Inflammatory macrophage (primary cell): ENCODE measurements at regions not wholly inside any gene's neighbourhood (a gene's known extent, or its start where the extent isn't known, plus 50 kb on each side); places are given as distances from the start of the nearest gene placed in this dataset.

Source experiments
- DNase-seq, 2 donors: peaks; one replicate each; pipeline ENCODE4 v3.0.0-alpha.2; 2020 to 2022

GRCh38 chr15:94769089-94769488, 537.7 kb downstream of the MCTP2 start:
- no peak for DNase-seq

DNA sequence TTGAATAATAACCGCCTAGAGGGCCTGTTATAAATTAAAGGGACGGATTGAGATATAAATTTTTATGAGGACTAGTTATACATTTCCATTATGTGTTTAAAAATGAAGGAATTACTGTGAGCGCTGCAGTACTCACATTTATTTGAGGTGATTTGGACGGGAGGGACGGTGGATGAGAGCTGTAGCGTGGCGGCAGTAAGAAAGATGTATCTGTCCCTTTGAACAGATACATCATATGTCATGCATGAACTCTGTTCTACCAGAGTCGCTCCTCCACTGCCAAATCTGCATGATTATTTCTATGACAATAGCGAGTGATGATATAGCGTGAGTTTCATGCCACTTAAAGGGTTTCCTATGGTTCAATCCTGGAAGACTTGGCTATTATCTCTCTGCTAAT, 538.8 kb downstream of the MCTP2 start:
- no peak for DNase-seq

GRCh38 chr15:94777037-94777436, 545.7 kb downstream of the MCTP2 start:
- no peak for DNase-seq

GRCh38 chr15:94778840-94779239, 547.5 kb downstream of the MCTP2 start:
- DNase-seq = no peak

- DNase-seq = no peak
These were observed 548.8 kb downstream of the MCTP2 start for GRCh38 chr15:94780166-94780565.

GRCh38 chr15:94785091-94785490, 553.7 kb downstream of the MCTP2 start:
- no peak for DNase-seq

GRCh38 chr15:94791008-94791407, 559.6 kb downstream of the MCTP2 start:
- DNase-seq = no peak

GRCh38 chr15:94791510-94791909, 560.1 kb downstream of the MCTP2 start:
- no peak for DNase-seq

GRCh38 chr15:94792196-94792595, 560.8 kb downstream of the MCTP2 start:
- DNase-seq = no peak

DNA sequence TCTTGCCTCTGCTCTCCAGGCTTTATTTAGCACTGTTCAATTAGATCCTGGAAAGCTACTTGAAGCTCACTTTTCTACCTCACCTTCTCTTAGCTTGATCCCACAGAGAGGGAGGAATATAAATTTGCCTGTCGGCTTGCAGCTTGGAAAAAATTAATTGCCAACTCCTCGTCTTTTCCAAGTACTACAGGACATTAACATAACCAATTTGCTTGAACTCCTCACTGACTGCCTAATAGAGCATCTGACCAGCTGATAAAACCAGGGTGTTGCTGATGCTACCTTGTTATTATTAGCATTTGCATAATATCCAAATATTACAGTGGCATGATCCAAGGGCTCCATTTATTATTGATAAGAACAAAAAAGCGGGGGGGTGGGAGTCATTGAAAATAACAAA, 561.8 kb downstream of the MCTP2 start:
- no peak for DNase-seq

- DNase-seq = no peak
These were observed 562.3 kb downstream of the MCTP2 start for GRCh38 chr15:94793641-94794040.

DNA sequence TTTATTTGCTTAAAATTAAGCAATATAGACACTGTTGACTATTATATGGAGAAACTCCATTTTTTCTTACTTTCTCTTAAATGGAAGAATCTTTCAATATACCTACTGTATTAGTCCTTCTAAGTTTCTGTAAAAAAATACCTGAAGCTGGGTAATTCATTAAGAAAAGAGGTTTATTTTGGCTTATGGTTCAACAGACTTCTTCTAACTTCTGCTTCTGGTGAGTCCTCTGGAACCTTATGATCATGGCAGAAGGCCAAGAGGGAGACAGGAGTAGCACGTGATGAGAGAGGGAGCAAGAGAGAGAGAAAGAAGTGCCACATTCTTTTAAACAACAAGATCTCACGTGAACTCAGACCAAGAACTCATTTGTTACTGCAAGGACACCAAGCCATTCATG, 573.3 kb downstream of the MCTP2 start:
- DNase-seq = no peak

- no peak for DNase-seq
These were observed 583.9 kb downstream of the MCTP2 start for GRCh38 chr15:94815110-94815731.

DNA sequence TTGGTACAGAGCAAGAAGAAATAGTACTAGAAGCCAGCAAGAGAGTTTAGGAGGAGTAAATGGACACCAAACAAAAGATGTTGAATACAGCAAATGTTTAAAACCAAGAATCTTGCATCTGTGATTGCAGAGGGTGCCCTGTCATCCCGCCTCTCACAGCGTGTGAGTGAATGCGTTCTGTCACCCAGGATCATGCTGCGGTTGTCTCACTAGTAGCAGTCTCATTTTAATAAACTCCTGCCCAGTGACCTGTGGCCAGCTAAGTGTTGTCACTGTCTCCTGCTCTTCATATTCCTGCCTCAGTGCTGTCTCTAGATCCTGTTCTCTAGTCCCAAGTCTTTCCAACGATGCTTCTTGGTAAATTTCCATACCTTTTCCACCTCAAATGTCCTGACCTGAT, 584.6 kb downstream of the MCTP2 start:
- no peak for DNase-seq

DNA sequence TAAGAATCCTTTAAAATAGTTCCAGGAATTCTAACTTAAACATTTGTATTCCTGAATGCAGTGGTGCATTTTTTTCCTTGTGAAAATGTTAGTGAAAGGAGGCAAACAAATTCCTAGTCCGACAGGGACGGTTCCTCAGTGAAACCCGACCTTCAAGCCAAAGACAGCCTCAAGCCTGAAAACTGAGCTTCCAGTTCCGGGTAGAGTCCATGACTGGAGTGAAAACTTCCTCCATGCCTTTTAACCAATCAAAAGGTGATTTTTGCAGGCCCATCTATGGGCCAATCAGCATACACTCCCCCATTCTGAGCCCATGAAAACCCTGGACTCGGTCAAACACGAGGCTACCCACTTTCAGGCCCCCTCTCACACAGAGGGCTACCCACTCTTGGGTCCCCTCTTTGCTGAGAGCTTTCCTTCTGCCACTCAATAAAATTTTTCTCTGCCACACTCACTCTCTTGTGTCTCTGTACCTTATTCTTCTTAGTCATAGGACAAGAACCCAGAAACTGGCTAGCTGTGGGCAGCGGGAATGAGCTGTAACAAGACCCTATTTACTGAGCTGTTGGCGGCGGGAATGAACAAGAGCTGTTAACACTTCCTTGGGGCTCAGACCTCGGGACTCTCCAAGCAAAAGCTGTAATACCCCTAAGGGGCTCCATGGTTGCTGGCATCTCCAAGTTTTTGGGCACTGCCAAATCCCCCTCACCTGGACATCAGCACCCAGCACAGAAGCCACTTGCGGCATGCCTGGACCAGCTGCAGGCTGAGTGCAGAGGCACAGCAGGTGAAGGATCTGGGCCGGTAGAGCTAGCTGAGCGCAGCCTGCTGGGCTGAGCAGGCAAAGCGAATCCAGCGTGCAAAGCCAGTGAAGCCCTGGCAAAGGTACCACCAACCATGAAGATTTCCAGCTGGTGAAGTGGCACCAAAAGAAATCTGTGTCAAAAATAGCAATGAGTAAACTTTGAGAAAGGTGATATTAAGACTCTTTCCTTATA, 598.8 kb downstream of the MCTP2 start:
- DNase-seq = no peak

GRCh38 chr15:94834000-94834399, 602.6 kb downstream of the MCTP2 start:
- DNase-seq = no peak

DNA sequence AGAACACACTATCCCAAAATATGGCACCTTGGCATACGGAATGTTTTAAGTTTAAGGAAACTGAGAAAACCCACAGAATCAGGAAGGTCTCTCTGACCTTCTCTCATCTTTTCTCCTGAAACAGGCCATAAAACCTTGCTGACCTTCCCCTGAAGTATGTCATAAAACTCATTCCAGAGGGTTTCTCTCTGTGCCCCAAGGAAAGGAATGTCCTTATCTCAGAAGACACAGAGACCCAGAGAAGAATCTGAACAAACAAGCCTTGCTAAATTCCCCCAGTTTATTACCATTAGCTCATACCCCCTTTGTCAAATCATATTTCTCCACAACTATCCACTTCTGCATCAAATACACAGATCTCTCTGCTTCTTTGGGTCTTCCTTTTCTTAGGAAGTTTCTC, 603.1 kb downstream of the MCTP2 start:
- DNase-seq = no peak

GRCh38 chr15:94838281-94838680, 606.9 kb downstream of the MCTP2 start:
- DNase-seq = no peak

- DNase-seq = no peak
These were observed 609.7 kb downstream of the MCTP2 start for GRCh38 chr15:94840794-94841783.

DNA sequence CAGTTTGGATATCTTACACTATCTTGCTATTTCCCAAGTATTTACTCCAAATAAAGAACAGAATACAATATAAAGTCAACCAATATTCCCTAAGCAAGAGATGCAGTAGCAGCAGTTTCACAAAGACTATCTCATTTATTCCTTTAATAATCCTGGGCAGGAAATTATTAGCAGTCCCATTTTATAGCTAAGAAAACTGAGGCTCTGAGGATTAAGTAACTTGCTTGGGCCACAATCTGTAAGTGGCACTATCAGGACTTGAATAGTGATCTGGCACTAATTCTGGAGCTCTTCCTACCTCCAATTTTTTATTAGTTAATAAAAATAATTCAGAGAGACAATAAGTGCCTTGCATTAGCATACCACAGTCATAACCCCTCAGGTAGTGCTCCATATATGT, 611.7 kb downstream of the MCTP2 start:
- no peak for DNase-seq

DNA sequence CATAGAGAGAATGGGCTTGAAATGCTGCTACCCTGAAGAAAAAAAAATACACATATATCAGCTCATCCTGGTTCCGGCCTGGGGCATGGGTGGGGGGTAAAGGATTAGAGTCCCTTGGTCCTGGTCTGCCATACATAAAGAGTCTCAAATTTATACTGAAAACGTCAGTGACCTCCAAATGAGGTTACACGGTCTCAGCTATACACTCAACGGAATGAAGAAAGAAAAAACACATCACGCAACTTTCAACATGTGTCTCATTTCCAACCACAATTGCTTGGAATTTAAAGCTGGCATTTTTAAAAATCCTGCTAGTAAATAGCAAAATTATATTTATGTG, 612.8 kb downstream of the MCTP2 start:
- no peak for DNase-seq

DNA sequence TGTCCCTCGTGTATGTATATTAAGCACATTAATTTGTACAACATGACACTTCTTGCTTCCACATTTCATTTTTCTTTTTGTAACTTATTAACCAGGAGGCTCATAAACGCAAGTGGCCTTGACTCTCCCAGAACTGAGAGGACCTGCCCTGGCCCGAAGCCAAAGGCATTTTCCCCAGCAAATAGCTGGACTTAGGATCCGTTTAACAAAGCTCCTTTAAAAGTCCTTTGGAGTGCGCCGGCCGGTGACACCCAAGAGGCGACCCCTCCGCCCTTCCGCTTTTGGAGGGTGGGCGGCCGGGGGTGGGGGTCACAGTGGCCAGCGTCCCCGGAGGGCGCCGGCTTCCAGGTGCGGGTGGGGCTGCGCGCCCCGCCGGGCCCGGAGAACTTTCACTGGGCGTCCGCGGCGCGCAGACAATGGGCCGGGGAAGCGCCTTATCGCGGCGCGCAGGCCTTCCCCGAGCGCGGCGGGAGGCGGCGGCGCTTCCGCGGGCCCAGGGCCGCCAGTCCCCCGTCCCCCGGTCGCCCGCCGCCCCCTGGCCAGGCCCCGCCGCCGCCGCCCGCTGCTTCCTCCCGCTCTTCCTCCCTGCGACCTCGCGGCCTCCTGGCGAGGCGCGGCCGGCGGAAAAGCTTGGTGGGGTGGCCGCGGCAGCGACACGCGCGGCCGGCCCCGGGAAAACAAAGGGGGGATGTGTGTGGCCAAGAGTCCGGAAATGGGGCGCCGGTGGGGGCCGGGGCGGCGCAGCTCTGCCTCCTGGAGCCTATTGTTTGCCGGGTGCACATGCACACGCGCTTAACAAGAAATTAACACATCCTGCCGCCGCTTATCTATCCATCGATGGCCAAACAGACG, 613.4 kb downstream of the MCTP2 start:
- DNase-seq = no peak
